H9 (cell line): ENCODE measurements at regions not wholly inside any gene's neighbourhood (a gene's known extent, or its start where the extent isn't known, plus 50 kb on each side); places are given as distances from the start of the nearest gene placed in this dataset.

Experiments used
- DNase-seq: peaks from one replicate; pipeline ENCODE4 v3.0.0-alpha.2; 2017
- H2AFZ ChIP-seq: one replicate; pipeline ENCODE4 v1.6.1; 2013; ENCODE audit warnings: mild to moderate bottlenecking, low read length, control low read depth, moderate library complexity
- H2AK5ac ChIP-seq: 2 replicates; pipeline ENCODE4 v1.6.1; 2013; ENCODE audit warnings: low read length, control low read depth, mixed read lengths; ENCODE audit not compliant: insufficient read length
- H2BK120ac ChIP-seq: one replicate; pipeline ENCODE4 v1.6.1; 2013; ENCODE audit warnings: low read depth, mild to moderate bottlenecking, low read length, control low read depth, inconsistent platforms; ENCODE audit not compliant: poor library complexity, severe bottlenecking
- H2BK12ac ChIP-seq: 2 replicates; pipeline ENCODE4 v1.6.1; 2013; ENCODE audit warnings: low read length, control low read depth, mixed read lengths, low read depth; ENCODE audit not compliant: insufficient read length
- H2BK15ac ChIP-seq: 2 replicates; pipeline ENCODE4 v1.6.1; 2013; ENCODE audit warnings: low read depth, low read length, control low read depth
- H2BK20ac ChIP-seq: one replicate; pipeline ENCODE4 v1.6.1; 2013; ENCODE audit warnings: low read depth, mild to moderate bottlenecking, low read length, control low read depth, inconsistent platforms; ENCODE audit not compliant: poor library complexity, severe bottlenecking
- H2BK5ac ChIP-seq: 2 replicates; pipeline ENCODE4 v1.6.1; 2013; ENCODE audit warnings: low read length, control low read depth, mixed read lengths; ENCODE audit not compliant: insufficient read length
- H3K14ac ChIP-seq: 2 replicates; pipeline ENCODE4 v1.6.1; 2013; ENCODE audit warnings: low read length, control low read depth; ENCODE audit not compliant: insufficient read depth
- H3K18ac ChIP-seq: 2 replicates; pipeline ENCODE4 v1.6.1; 2013; ENCODE audit warnings: low read depth, mild to moderate bottlenecking, mixed read lengths, low read length, control low read depth; ENCODE audit not compliant: insufficient read length
- H3K23ac ChIP-seq: 2 replicates; pipeline ENCODE4 v1.6.1; 2013; ENCODE audit warnings: low read length, control low read depth, mixed read lengths, low read depth; ENCODE audit not compliant: insufficient read length
- H3K23me2 ChIP-seq: 2 replicates; pipeline ENCODE4 v1.6.1; 2013; ENCODE audit warnings: low read depth, mild to moderate bottlenecking, mixed read lengths, low read length, control low read depth; ENCODE audit not compliant: insufficient read length, poor library complexity, severe bottlenecking
- H3K27ac ChIP-seq: 2 replicates; pipeline ENCODE4 v1.5.1; 2013; ENCODE audit warnings: low read length, control low read depth, mixed read lengths, low read depth; ENCODE audit not compliant: insufficient read length
- H3K27me3 ChIP-seq: 2 replicates; pipeline ENCODE4 v1.6.1; 2013; ENCODE audit warnings: low read length, control low read depth, inconsistent platforms; ENCODE audit not compliant: insufficient read depth
- H3K4ac ChIP-seq: 2 replicates; pipeline ENCODE4 v1.6.1; 2013; ENCODE audit warnings: low read depth, mild to moderate bottlenecking, control low read depth, inconsistent platforms, low read length, moderate library complexity
- H3K4me1 ChIP-seq: 2 replicates; pipeline ENCODE4 v1.6.1; 2013; ENCODE audit warnings: low read length, control low read depth, inconsistent platforms; ENCODE audit not compliant: insufficient read depth
- H3K4me2 ChIP-seq: 2 replicates; pipeline ENCODE4 v1.6.1; 2013; ENCODE audit warnings: low read length, control low read depth, mixed read lengths; ENCODE audit not compliant: insufficient read length, insufficient read depth
- H3K56ac ChIP-seq: 2 replicates; pipeline ENCODE4 v1.6.1; 2013; ENCODE audit warnings: low read depth, mild to moderate bottlenecking, mixed read lengths, low read length, control low read depth; ENCODE audit not compliant: insufficient read length
- H3K79me1 ChIP-seq: 2 replicates; pipeline ENCODE4 v1.6.1; 2013; ENCODE audit warnings: low read depth, mild to moderate bottlenecking, moderate library complexity, low read length, control low read depth, inconsistent platforms; ENCODE audit not compliant: insufficient read depth, poor library complexity, severe bottlenecking
- H3K79me2 ChIP-seq: 2 replicates; pipeline ENCODE4 v1.6.1; 2013; ENCODE audit warnings: low read length, control low read depth, inconsistent platforms; ENCODE audit not compliant: insufficient read depth
- H3K9ac ChIP-seq: 2 replicates; pipeline ENCODE4 v1.6.1; 2013; ENCODE audit warnings: low read length, control low read depth, mixed read lengths; ENCODE audit not compliant: insufficient read length; ENCODE audit errors: extremely low read depth
- H3K9me3 ChIP-seq: one replicate; pipeline ENCODE4 v1.6.1; 2013; ENCODE audit warnings: low read depth, low read length, inconsistent platforms; ENCODE audit not compliant: control insufficient read depth
- H3T11ph ChIP-seq: one replicate; pipeline ENCODE4 v1.6.1; 2013; ENCODE audit warnings: mild to moderate bottlenecking, low read length, control low read depth, inconsistent platforms
- H4K20me1 ChIP-seq: one replicate; pipeline ENCODE4 v1.6.1; 2013; ENCODE audit not compliant: control insufficient read depth, insufficient read length, insufficient read depth
- H4K5ac ChIP-seq: 2 replicates; pipeline ENCODE4 v1.6.1; 2013; ENCODE audit warnings: low read depth, mild to moderate bottlenecking, mixed read lengths, low read length, control low read depth; ENCODE audit not compliant: insufficient read length
- H4K8ac ChIP-seq: replicated peaks from 2 replicates; pipeline ENCODE4 v1.6.1; 2013; ENCODE audit warnings: low read length, control low read depth, mixed read lengths, low read depth; ENCODE audit not compliant: insufficient read length
- H4K91ac ChIP-seq: 2 replicates; pipeline ENCODE4 v1.6.1; 2013; ENCODE audit warnings: low read depth, mild to moderate bottlenecking, moderate library complexity, mixed read lengths, low read length, control low read depth; ENCODE audit not compliant: insufficient read length
- H3K27ac Mint-ChIP-seq, 3 experiments: 2 replicates in 2 of 3; 3 replicates in 1 of 3; pipeline ENCODE4 v1.8.0; 2020 to 2021; ENCODE audit warnings: mixed read lengths in 3 of 3, mild to moderate bottlenecking in 1 of 3, moderate library complexity in 1 of 3
- H3K27me3 Mint-ChIP-seq: 2 replicates; pipeline ENCODE4 v1.8.0; 2021; ENCODE audit warnings: low read depth, mild to moderate bottlenecking, moderate library complexity, mixed read lengths
- H3K36me3 Mint-ChIP-seq, 3 experiments: 2 replicates in 2 of 3; 3 replicates in 1 of 3; pipeline ENCODE4 v1.8.0; 2020 to 2021; ENCODE audit warnings: low read depth in 3 of 3, mixed read lengths in 3 of 3; ENCODE audit not compliant: insufficient read depth in 1 of 3
- H3K4me1 Mint-ChIP-seq, 2 experiments: 2 replicates each; pipeline ENCODE4 v1.8.0; 2020; ENCODE audit warnings: mixed read lengths in 2 of 2
- H3K4me3 Mint-ChIP-seq, 2 experiments: 2 replicates in 1 of 2; 3 replicates in 1 of 2; pipeline ENCODE4 v1.8.0; 2020 to 2021; ENCODE audit warnings: mild to moderate bottlenecking in 2 of 2, mixed read lengths in 2 of 2, moderate library complexity in 1 of 2
- H3K9me3 Mint-ChIP-seq, 2 experiments: 2 replicates in 1 of 2; 3 replicates in 1 of 2; pipeline ENCODE4 v1.8.0; 2020; ENCODE audit warnings: mild to moderate bottlenecking in 2 of 2, mixed read lengths in 2 of 2, moderate library complexity in 1 of 2
- CTCF ChIP-seq: fragments of 200-600 bp; sonication (generic); conservative IDR thresholded peaks from 3 replicates; pipeline ENCODE4 v1.8.0; 2021; ENCODE audit warnings: antibody characterized with exemption, mild to moderate bottlenecking
- WGBS: extraction: QIAGEN DNeasy Blood & Tissue Kit; methylation state at CpG from one replicate; pipeline ENCODE4 v1.1.7; 2013; ENCODE audit warnings: missing lambda C conversion rate, low lambda C conversion rate, mixed read lengths; ENCODE audit not compliant: insufficient read length; ENCODE audit errors: extremely low coverage; 5-methylcytosine and 5-hydroxymethylcytosine counted together

GRCh38 chr2:83786140-83786539 lies 672.9 kb downstream of the SUCLG1 start:
- Histone ChIP-seq H3K23me2 (no peaks in the 10 kb centered on the region), H2BK5ac (no peak overlapping the region), H3K23ac (no peak overlapping the region), H2BK12ac (no peak overlapping the region), H3K27ac (no peak overlapping the region), H3T11ph (no peak overlapping the region), H4K20me1 (no peaks in the 10 kb centered on the region), H2BK20ac (no peak overlapping the region), H3K79me1 (no peaks in the 10 kb centered on the region), H2BK15ac (no peak overlapping the region), H4K91ac (no peak overlapping the region), H4K8ac (no peak overlapping the region), H3K14ac (no peak overlapping the region), H3K79me2 (no peaks in the 10 kb centered on the region), H4K5ac (no peak overlapping the region), H3K56ac (no peak overlapping the region), H3K18ac (no peak overlapping the region), H3K4me2 (no peak overlapping the region), H3K4me1 (no peaks in the 10 kb centered on the region; the same call in 1 of the 2 replicates), H3K27me3 (no peaks in the 10 kb centered on the region), H3K4ac (no peak overlapping the region), H3K9ac (no peak overlapping the region), H2AK5ac (no peak overlapping the region), H3K9me3 (no peaks in the 10 kb centered on the region), H2BK120ac (no peak overlapping the region), H2AFZ (no peak overlapping the region)
- TF ChIP-seq CTCF: no peak
- H3K4me1 Mint-ChIP-seq: peaks cover 37 to 53% of the 10 kb centered on the region in 2 experiments
- WGBS: no CpG with 5 or more reads among the region's 4 CpGs
- no peaks in the 10 kb centered on the region for H3K36me3 Mint-ChIP-seq
- no peak overlapping the region for H3K27ac Mint-ChIP-seq
- no peak for DNase-seq
- H3K4me3 Mint-ChIP-seq: no peak overlapping the region
- no peaks in the 10 kb centered on the region for H3K9me3 Mint-ChIP-seq
- H3K27me3 Mint-ChIP-seq: no peaks in the 10 kb centered on the region
